ENCODE measurements at regions not wholly inside any gene's neighbourhood (a gene's known extent, or its start where the extent isn't known, plus 50 kb on each side); places are given as distances from the start of the nearest gene placed in this dataset.

- TF ChIP-seq NFRKB (IDR thresholded peaks at IDR 0.05) (no peak), FOXM1 (IDR thresholded peaks at IDR 0.05; ENCODE audit: borderline replicate concordance) (no peak), CTBP1 (IDR thresholded peaks at IDR 0.05; ENCODE audit: borderline replicate concordance) (no peak), SP1 (IDR thresholded peaks at IDR 0.05) (no peak), PKNOX1 (IDR thresholded peaks at IDR 0.05) (no peak), FOXK2 (IDR thresholded peaks at IDR 0.05) (no peak), FOXA1 (IDR thresholded peaks at IDR 0.05) (no peak), BHLHE40 (IDR thresholded peaks at IDR 0.05; ENCODE audit: borderline replicate concordance) (no peak), TARDBP (IDR thresholded peaks at IDR 0.05) (no peak), ELF4 (IDR thresholded peaks at IDR 0.05) (no peak), LEF1 (IDR thresholded peaks at IDR 0.05; ENCODE audit: borderline replicate concordance) (no peak)
- CTCF ChIA-PET, result no interaction called here
- POLR2A ChIA-PET, result no interaction called here
- no peak for DNase-seq (ENCODE audit: extremely low spot score)
Measured at GRCh38 chr5:106600803-106601202, 1069.9 kb downstream of the EFNA5 start.

- POLR2A ChIA-PET, result no interaction called here
- TF ChIP-seq SP1 (IDR thresholded peaks at IDR 0.05) (no peak), LEF1 (IDR thresholded peaks at IDR 0.05; ENCODE audit: borderline replicate concordance) (no peak), ARNT (IDR thresholded peaks at IDR 0.05) (no peak), NFRKB (IDR thresholded peaks at IDR 0.05) (no peak), BHLHE40 (IDR thresholded peaks at IDR 0.05; ENCODE audit: borderline replicate concordance) (no peak), ZNF384 (IDR thresholded peaks at IDR 0.05) (no peak), ELF4 (IDR thresholded peaks at IDR 0.05) (no peak), TARDBP (IDR thresholded peaks at IDR 0.05) (no peak), PKNOX1 (IDR thresholded peaks at IDR 0.05) (no peak), FOXA1 (IDR thresholded peaks at IDR 0.05) (no peak), FOXM1 (IDR thresholded peaks at IDR 0.05; ENCODE audit: borderline replicate concordance) (no peak), CTBP1 (IDR thresholded peaks at IDR 0.05; ENCODE audit: borderline replicate concordance) (no peak), FOXK2 (IDR thresholded peaks at IDR 0.05) (no peak), HDGF (IDR thresholded peaks at IDR 0.05; ENCODE audit: borderline replicate concordance) (no peak), SUZ12 (IDR thresholded peaks at IDR 0.05) (no peak), L3MBTL2 (conservative IDR thresholded peaks at IDR 0.05) (no peak)
- DNase-seq (ENCODE audit: extremely low spot score), result no peak
- CTCF ChIA-PET, result interaction anchor here (0.7 kb wide), 1 partner anchor 104 kb away, joined by 4 read pairs; no protein-coding TSS in a partner anchor
Measured at GRCh38 chr5:106595864-106596263, 1074.9 kb downstream of the EFNA5 start.

- DNase-seq (ENCODE audit: extremely low spot score), result no peak
- CTCF ChIA-PET, result no interaction called here
- POLR2A ChIA-PET, result no interaction called here
- no peak for TF ChIP-seq NFRKB (IDR thresholded peaks at IDR 0.05)
- TF ChIP-seq TARDBP (IDR thresholded peaks at IDR 0.05), result no peak
- no peak for TF ChIP-seq BHLHE40 (IDR thresholded peaks at IDR 0.05; ENCODE audit: borderline replicate concordance)
- TF ChIP-seq FOXK2 (IDR thresholded peaks at IDR 0.05), result no peak
- no peak for TF ChIP-seq ZNF384 (IDR thresholded peaks at IDR 0.05)
- no peak for TF ChIP-seq FOXA1 (IDR thresholded peaks at IDR 0.05)
- no peak for TF ChIP-seq SUZ12 (IDR thresholded peaks at IDR 0.05)
- no peak for TF ChIP-seq HDGF (IDR thresholded peaks at IDR 0.05; ENCODE audit: borderline replicate concordance)
- TF ChIP-seq ARNT (IDR thresholded peaks at IDR 0.05), result no peak
- TF ChIP-seq ELF4 (IDR thresholded peaks at IDR 0.05), result no peak
- TF ChIP-seq PKNOX1 (IDR thresholded peaks at IDR 0.05), result no peak
- TF ChIP-seq CTBP1 (IDR thresholded peaks at IDR 0.05; ENCODE audit: borderline replicate concordance), result no peak
- no peak for TF ChIP-seq SP1 (IDR thresholded peaks at IDR 0.05)
- TF ChIP-seq FOXM1 (IDR thresholded peaks at IDR 0.05; ENCODE audit: borderline replicate concordance), result no peak
- TF ChIP-seq L3MBTL2 (conservative IDR thresholded peaks at IDR 0.05), result no peak
- no peak for TF ChIP-seq LEF1 (IDR thresholded peaks at IDR 0.05; ENCODE audit: borderline replicate concordance)
Measured at GRCh38 chr5:106584268-106584667, 1086.5 kb downstream of the EFNA5 start.

- POLR2A ChIA-PET, result no interaction called here
- no peak for DNase-seq (ENCODE audit: extremely low spot score)
- TF ChIP-seq TARDBP (IDR thresholded peaks at IDR 0.05) (no peak), ZNF384 (IDR thresholded peaks at IDR 0.05) (no peak), FOXA1 (IDR thresholded peaks at IDR 0.05) (no peak), HDGF (IDR thresholded peaks at IDR 0.05; ENCODE audit: borderline replicate concordance) (no peak), SP1 (IDR thresholded peaks at IDR 0.05) (no peak), ELF4 (IDR thresholded peaks at IDR 0.05) (no peak), FOXK2 (IDR thresholded peaks at IDR 0.05) (no peak), SUZ12 (IDR thresholded peaks at IDR 0.05) (no peak), NFRKB (IDR thresholded peaks at IDR 0.05) (no peak)
- CTCF ChIA-PET, result no interaction called here
Measured at GRCh38 chr5:106578736-106579135, 1092.0 kb downstream of the EFNA5 start.

GRCh38 chr5:106574820-106575219, 1095.9 kb downstream of the EFNA5 start:
- ChIA-PET CTCF (no interaction called here), POLR2A (no interaction called here)
- no peak for DNase-seq (ENCODE audit: extremely low spot score)
- TF ChIP-seq ELF4 (IDR thresholded peaks at IDR 0.05) (no peak), LEF1 (IDR thresholded peaks at IDR 0.05; ENCODE audit: borderline replicate concordance) (no peak), ZNF384 (IDR thresholded peaks at IDR 0.05) (no peak), SUZ12 (IDR thresholded peaks at IDR 0.05) (no peak), L3MBTL2 (conservative IDR thresholded peaks at IDR 0.05) (no peak), BHLHE40 (IDR thresholded peaks at IDR 0.05; ENCODE audit: borderline replicate concordance) (no peak), FOXM1 (IDR thresholded peaks at IDR 0.05; ENCODE audit: borderline replicate concordance) (no peak), HDGF (IDR thresholded peaks at IDR 0.05; ENCODE audit: borderline replicate concordance) (no peak), CTBP1 (IDR thresholded peaks at IDR 0.05; ENCODE audit: borderline replicate concordance) (no peak), TARDBP (IDR thresholded peaks at IDR 0.05) (no peak), PKNOX1 (IDR thresholded peaks at IDR 0.05) (no peak), FOXA1 (IDR thresholded peaks at IDR 0.05) (no peak), NFRKB (IDR thresholded peaks at IDR 0.05) (no peak), SP1 (IDR thresholded peaks at IDR 0.05) (no peak), FOXK2 (IDR thresholded peaks at IDR 0.05) (no peak), ARNT (IDR thresholded peaks at IDR 0.05) (no peak)

Data from HEK293T (cell line).